ENCODE measurements at regions not wholly inside any gene's neighbourhood (a gene's known extent, or its start where the extent isn't known, plus 50 kb on each side); places are given as distances from the start of the nearest gene placed in this dataset.

- Mint-ChIP-seq H3K9me3 (ENCODE audit: unreplicated experiment) (peaks cover 3% of the 10 kb centered on the region), H3K4me1 (ENCODE audit: unreplicated experiment) (peaks cover 21% of the 10 kb centered on the region), H3K4me3 (ENCODE audit: unreplicated experiment) (no peak overlapping the region), H3K36me3 (ENCODE audit: unreplicated experiment) (peaks cover 3% of the 10 kb centered on the region), H3K27me3 (ENCODE audit: unreplicated experiment) (no peaks in the 10 kb centered on the region), H3K27ac (ENCODE audit: unreplicated experiment) (peak overlapping the region; percentile 67)
- TF ChIP-seq CTCF (IDR thresholded peaks at IDR 0.05) = no peak
- no peak for DNase-seq (ENCODE audit: extremely low spot score, unreplicated experiment)
Observed at GRCh38 chr2:145728511-145728910, 1208.6 kb upstream of the ZEB2 start.

- H3K9me3 Mint-ChIP-seq (ENCODE audit: unreplicated experiment) = no peaks in the 10 kb centered on the region
- no peak overlapping the region for H3K27ac Mint-ChIP-seq (ENCODE audit: unreplicated experiment)
- no peak overlapping the region for H3K4me3 Mint-ChIP-seq (ENCODE audit: unreplicated experiment)
- no peaks in the 10 kb centered on the region for H3K36me3 Mint-ChIP-seq (ENCODE audit: unreplicated experiment)
- DNase-seq (ENCODE audit: extremely low spot score, unreplicated experiment) = no peak
- H3K4me1 Mint-ChIP-seq (ENCODE audit: unreplicated experiment) = peaks cover 24% of the 10 kb centered on the region
- no peak for TF ChIP-seq CTCF (IDR thresholded peaks at IDR 0.05)
- H3K27me3 Mint-ChIP-seq (ENCODE audit: unreplicated experiment) = no peaks in the 10 kb centered on the region
Observed at GRCh38 chr2:145725876-145726275, 1206.0 kb upstream of the ZEB2 start.

GRCh38 chr2:145724311-145724898 lies 1204.5 kb upstream of the ZEB2 start:
- Mint-ChIP-seq H3K4me3 (ENCODE audit: unreplicated experiment) (no peak overlapping the region), H3K9me3 (ENCODE audit: unreplicated experiment) (no peaks in the 10 kb centered on the region), H3K36me3 (ENCODE audit: unreplicated experiment) (no peaks in the 10 kb centered on the region), H3K27ac (ENCODE audit: unreplicated experiment) (no peak overlapping the region), H3K27me3 (ENCODE audit: unreplicated experiment) (no peaks in the 10 kb centered on the region), H3K4me1 (ENCODE audit: unreplicated experiment) (peaks cover 24% of the 10 kb centered on the region)
- DNase-seq (ENCODE audit: extremely low spot score, unreplicated experiment) = no peak
- no peak for TF ChIP-seq CTCF (IDR thresholded peaks at IDR 0.05)

GRCh38 chr2:145723872-145724271 lies 1204.0 kb upstream of the ZEB2 start:
- Mint-ChIP-seq H3K4me3 (ENCODE audit: unreplicated experiment) (no peak overlapping the region), H3K4me1 (ENCODE audit: unreplicated experiment) (peaks cover 18% of the 10 kb centered on the region), H3K27me3 (ENCODE audit: unreplicated experiment) (no peaks in the 10 kb centered on the region), H3K9me3 (ENCODE audit: unreplicated experiment) (no peaks in the 10 kb centered on the region), H3K27ac (ENCODE audit: unreplicated experiment) (no peak overlapping the region), H3K36me3 (ENCODE audit: unreplicated experiment) (no peaks in the 10 kb centered on the region)
- DNase-seq (ENCODE audit: extremely low spot score, unreplicated experiment) = no peak
- TF ChIP-seq CTCF (IDR thresholded peaks at IDR 0.05) = no peak

GRCh38 chr2:145721681-145722080 lies 1201.8 kb upstream of the ZEB2 start:
- no peak for TF ChIP-seq CTCF (IDR thresholded peaks at IDR 0.05)
- Mint-ChIP-seq H3K4me1 (ENCODE audit: unreplicated experiment) (peaks cover 3% of the 10 kb centered on the region), H3K4me3 (ENCODE audit: unreplicated experiment) (no peak overlapping the region), H3K9me3 (ENCODE audit: unreplicated experiment) (no peaks in the 10 kb centered on the region), H3K27me3 (ENCODE audit: unreplicated experiment) (no peaks in the 10 kb centered on the region), H3K27ac (ENCODE audit: unreplicated experiment) (no peak overlapping the region), H3K36me3 (ENCODE audit: unreplicated experiment) (no peaks in the 10 kb centered on the region)
- no peak for DNase-seq (ENCODE audit: extremely low spot score, unreplicated experiment)

Measured in osteocyte (in vitro differentiated cells).